SK-N-MC (cell line): ENCODE measurements at regions not wholly inside any gene's neighbourhood (a gene's known extent, or its start where the extent isn't known, plus 50 kb on each side); places are given as distances from the start of the nearest gene placed in this dataset.

Source experiments
- DNase-seq: peaks from one replicate; pipeline ENCODE4 v3.0.0-alpha.2; 2011; ENCODE audit warnings: low read depth, low spot score
- H3K27ac ChIP-seq: fragments of 200-600 bp; sonication (generic); 2 replicates; pipeline ENCODE4 v1.5.1; 2016; ENCODE audit warnings: mixed run types
- H3K36me3 ChIP-seq: fragments of 200-600 bp; sonication (generic); 2 replicates; pipeline ENCODE4 v1.6.1; 2017; ENCODE audit warnings: antibody characterized with exemption, low read length, mixed read lengths; ENCODE audit not compliant: insufficient read depth
- H3K4me3 ChIP-seq: fragments of 200-600 bp; sonication (generic); 2 replicates; pipeline ENCODE4 v1.5.1; 2016
- H3K9ac ChIP-seq: fragments of 200-600 bp; sonication (generic); 2 replicates; pipeline ENCODE4 v1.8.0; 2017; ENCODE audit warnings: mixed run types, mixed read lengths; ENCODE audit not compliant: insufficient read length
- H3K9me3 ChIP-seq: fragments of 200-600 bp; sonication (generic); 2 replicates; pipeline ENCODE4 v1.6.1; 2017; ENCODE audit warnings: low read depth, mild to moderate bottlenecking, antibody characterized with exemption, low read length, moderate library complexity, mixed read lengths
- EZH2 ChIP-seq: fragments of 200-600 bp; sonication (generic); IDR thresholded peaks from one replicate; pipeline ENCODE4 v1.6.1; 2017; ENCODE audit warnings: antibody characterized with exemption
- FOXP2 ChIP-seq: optimal IDR thresholded peaks from 2 replicates; pipeline ENCODE3; 2011; ENCODE audit warnings: mild to moderate bottlenecking, moderate library complexity; ENCODE audit not compliant: insufficient read depth; ENCODE audit errors: extremely low read length, control extremely low read depth
- POLR2AphosphoS5 ChIP-seq: IDR thresholded peaks from 2 replicates; pipeline ENCODE4 v1.6.1; 2012; ENCODE audit warnings: mild to moderate bottlenecking, low read depth, low read length, borderline replicate concordance

- TF ChIP-seq EZH2: no peak
- no peak for TF ChIP-seq POLR2AphosphoS5
- no peak for TF ChIP-seq FOXP2
- no peak overlapping the region for H3K27ac ChIP-seq
- no peak overlapping the region for H3K9ac ChIP-seq
- H3K36me3 ChIP-seq: no peaks in the 10 kb centered on the region
- no peak for DNase-seq
- H3K9me3 ChIP-seq: no peaks in the 10 kb centered on the region
- H3K4me3 ChIP-seq: no peak overlapping the region
Observed at GRCh38 chrX:10755439-10756334, 135.3 kb upstream of the MID1 start.

GRCh38 chrX:10756441-10756840, 136.1 kb upstream of the MID1 start:
- TF ChIP-seq FOXP2: no peak
- TF ChIP-seq POLR2AphosphoS5: no peak
- no peak for TF ChIP-seq EZH2
- H3K4me3 ChIP-seq: no peak overlapping the region

DNA sequence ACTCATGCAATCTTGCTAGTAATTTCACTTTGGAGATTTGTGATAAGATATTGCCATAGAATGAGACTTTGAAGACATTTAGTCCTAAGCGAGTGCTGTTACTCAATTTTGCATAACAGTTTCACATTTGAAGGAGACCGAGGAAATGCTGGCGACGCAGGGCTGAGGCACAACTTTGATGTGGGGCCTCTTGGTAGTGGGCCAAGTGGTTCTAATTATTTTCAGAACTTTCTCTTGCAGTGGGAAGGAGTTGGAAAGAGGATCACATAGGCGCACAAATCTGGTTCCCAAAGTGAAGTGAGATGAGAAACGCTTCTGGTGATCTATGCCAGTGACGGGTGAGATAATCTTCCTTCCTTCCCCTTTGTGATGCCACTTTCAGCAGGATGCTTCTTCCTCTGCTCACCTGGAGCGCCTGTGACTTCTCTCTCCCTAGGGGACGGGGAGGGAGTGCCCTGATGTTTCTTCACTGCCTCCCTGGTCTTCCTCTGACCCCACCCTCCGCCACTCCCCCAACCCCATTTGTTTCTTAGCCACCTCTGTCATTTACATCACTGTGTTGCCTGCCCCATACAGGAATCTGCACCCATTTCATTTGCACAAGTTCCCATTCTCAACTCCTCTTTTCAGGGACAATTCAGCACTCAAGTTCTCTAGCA, 138.9 kb upstream of the MID1 start:
- no peaks in the 10 kb centered on the region for H3K9me3 ChIP-seq
- no peak for TF ChIP-seq FOXP2
- no peak for TF ChIP-seq EZH2
- TF ChIP-seq POLR2AphosphoS5: no peak
- H3K27ac ChIP-seq: no peak overlapping the region
- H3K4me3 ChIP-seq: 0 out of 2 replicates have a peak overlapping the region, but pooled peaks have one; percentile 12
- DNase-seq: no peak
- H3K9ac ChIP-seq: no peak overlapping the region
- no peaks in the 10 kb centered on the region for H3K36me3 ChIP-seq

More at GRCh38 chrX:10756441-10756840, 136.1 kb upstream of the MID1 start:
- Histone ChIP-seq H3K36me3 (no peaks in the 10 kb centered on the region), H3K27ac (no peak overlapping the region), H3K9me3 (no peaks in the 10 kb centered on the region), H3K9ac (no peak overlapping the region)
- DNase-seq: no peak

DNA sequence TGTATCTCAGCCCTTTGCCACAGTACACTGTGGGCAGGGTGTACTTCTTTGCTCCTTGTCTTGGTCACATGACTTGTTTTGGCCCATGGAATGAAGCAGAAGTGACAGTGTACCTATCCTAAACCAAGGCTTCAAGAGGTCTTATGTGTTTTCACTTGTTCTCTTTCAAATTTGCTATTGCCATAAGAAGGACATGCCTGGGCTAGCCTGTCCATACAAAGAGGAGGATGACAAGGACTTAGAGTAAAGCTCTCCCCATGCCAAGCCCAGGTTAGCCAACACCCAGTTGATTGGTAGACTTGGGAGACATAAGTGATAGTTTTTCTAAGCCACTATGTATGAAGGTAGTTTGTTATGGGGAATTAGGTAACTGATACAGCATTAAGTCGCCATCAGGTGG, 141.1 kb upstream of the MID1 start:
- TF ChIP-seq EZH2 (no peak), FOXP2 (no peak), POLR2AphosphoS5 (no peak)
- Histone ChIP-seq H3K4me3 (no peak overlapping the region), H3K36me3 (no peaks in the 10 kb centered on the region), H3K9ac (no peak overlapping the region), H3K9me3 (no peaks in the 10 kb centered on the region), H3K27ac (no peak overlapping the region)
- DNase-seq: no peak

GRCh38 chrX:10769195-10769594, 148.8 kb upstream of the MID1 start:
- Histone ChIP-seq H3K27ac (no peak overlapping the region), H3K9ac (no peak overlapping the region), H3K36me3 (no peaks in the 10 kb centered on the region), H3K4me3 (peak overlapping the region; percentile 14; the same call in 1 of the 2 replicates), H3K9me3 (no peaks in the 10 kb centered on the region)
- peak; percentile 6 for DNase-seq
- TF ChIP-seq POLR2AphosphoS5 (no peak), EZH2 (no peak), FOXP2 (no peak)

DNA sequence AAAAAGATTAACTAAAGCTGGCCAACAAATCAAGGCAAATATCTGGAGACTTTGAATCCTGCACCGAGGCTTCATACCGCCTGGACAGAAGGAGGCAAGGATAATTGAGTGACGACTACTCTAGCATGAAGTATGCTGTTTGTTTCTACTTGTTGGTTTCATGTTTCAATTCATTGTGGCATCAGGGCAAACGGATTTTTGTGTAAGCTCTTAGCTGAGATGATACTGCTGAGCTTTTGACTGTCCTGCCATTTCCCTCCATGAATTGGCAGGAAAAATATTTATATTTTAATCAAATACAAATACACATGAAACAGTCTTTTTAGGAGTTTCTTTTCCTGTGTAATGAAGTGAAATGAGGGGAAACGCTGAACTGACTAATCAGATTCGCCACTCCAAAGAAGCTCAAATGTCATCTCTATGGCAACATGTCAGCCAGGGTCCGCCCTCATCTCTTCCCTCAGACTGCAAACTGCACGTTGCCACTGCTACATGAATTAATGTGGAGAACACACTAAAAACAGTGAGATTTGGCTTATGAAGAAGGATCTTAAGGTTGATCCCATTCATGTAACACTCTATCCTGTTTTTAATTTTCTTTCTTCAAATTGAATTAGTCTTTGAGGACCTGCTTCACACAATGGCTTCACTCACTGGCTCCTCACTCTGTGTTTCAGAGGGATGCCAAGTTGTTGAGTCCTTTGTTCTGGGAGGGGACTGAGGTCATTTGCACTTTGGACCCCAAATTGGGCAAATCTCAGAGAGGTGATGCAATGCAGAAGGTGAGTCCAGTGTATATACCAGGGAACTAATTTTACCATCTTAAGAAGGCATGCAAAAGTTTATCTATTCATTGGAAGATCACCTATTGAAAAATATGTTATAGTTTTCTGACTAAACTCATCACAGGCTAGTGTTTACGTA, 149.6 kb upstream of the MID1 start:
- TF ChIP-seq FOXP2: no peak
- no peak for TF ChIP-seq EZH2
- TF ChIP-seq POLR2AphosphoS5: no peak
- DNase-seq: no peak
- Histone ChIP-seq H3K9me3 (no peaks in the 10 kb centered on the region), H3K27ac (no peak overlapping the region), H3K4me3 (peak overlapping the region; percentile 14; the same call in 1 of the 2 replicates), H3K9ac (no peak overlapping the region), H3K36me3 (no peaks in the 10 kb centered on the region)

GRCh38 chrX:10773318-10773717, 152.9 kb upstream of the MID1 start:
- Histone ChIP-seq H3K36me3 (no peaks in the 10 kb centered on the region), H3K27ac (no peak overlapping the region), H3K4me3 (no peak overlapping the region), H3K9me3 (no peaks in the 10 kb centered on the region), H3K9ac (no peak overlapping the region)
- DNase-seq: no peak
- TF ChIP-seq POLR2AphosphoS5 (no peak), EZH2 (no peak), FOXP2 (no peak)
